22Rv1 (cell line): ENCODE measurements at regions not wholly inside any gene's neighbourhood (a gene's known extent, or its start where the extent isn't known, plus 50 kb on each side); places are given as distances from the start of the nearest gene placed in this dataset.
"Not testable (repeated sequence)": the region's sequence is repeated elsewhere in the genome, so short reads cannot be mapped to it uniquely, and the experiment has no call there.

Experiments
- H3K27ac ChIP-seq: fragments of 450-650 bp; 2 replicates; pipeline ENCODE4 v1.5.1; 2017
- ZFX ChIP-seq: fragments of 450-650 bp; IDR thresholded peaks from 2 replicates; pipeline ENCODE4 v1.6.1; 2017; ENCODE audit warnings: antibody characterized with exemption, borderline replicate concordance
- TF ChIP-seq, protein P1 (sequence below): fragments of 450-650 bp; IDR thresholded peaks from 2 replicates; pipeline ENCODE4 v1.5.1; 2017; ENCODE audit warnings: mild to moderate bottlenecking

DNA sequence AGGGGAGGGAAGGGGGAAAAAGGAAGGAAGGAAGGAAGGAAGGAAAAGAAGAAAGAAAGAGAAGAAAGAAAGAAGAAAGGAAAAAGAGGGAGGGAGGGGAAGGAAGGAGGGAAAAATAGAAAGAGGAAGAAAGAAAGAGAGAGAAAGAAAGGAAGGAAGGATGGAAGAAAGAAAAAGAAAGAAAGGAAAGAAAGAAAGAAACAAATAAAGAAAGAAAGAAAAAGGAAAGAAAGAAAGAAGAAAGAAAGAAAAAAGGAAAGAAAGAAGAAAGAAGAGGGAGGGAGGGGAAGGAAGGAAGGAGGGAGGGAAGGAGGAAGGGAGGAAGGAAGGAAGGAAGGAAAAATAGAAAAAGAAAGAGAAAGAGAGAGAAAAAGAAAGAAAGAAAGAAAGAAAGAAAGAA lies 315.8 kb upstream of the PIK3C3 start:
- TF ChIP-seq, protein P1, sequence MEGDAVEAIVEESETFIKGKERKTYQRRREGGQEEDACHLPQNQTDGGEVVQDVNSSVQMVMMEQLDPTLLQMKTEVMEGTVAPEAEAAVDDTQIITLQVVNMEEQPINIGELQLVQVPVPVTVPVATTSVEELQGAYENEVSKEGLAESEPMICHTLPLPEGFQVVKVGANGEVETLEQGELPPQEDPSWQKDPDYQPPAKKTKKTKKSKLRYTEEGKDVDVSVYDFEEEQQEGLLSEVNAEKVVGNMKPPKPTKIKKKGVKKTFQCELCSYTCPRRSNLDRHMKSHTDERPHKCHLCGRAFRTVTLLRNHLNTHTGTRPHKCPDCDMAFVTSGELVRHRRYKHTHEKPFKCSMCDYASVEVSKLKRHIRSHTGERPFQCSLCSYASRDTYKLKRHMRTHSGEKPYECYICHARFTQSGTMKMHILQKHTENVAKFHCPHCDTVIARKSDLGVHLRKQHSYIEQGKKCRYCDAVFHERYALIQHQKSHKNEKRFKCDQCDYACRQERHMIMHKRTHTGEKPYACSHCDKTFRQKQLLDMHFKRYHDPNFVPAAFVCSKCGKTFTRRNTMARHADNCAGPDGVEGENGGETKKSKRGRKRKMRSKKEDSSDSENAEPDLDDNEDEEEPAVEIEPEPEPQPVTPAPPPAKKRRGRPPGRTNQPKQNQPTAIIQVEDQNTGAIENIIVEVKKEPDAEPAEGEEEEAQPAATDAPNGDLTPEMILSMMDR = no peak
- TF ChIP-seq ZFX = no peak
- H3K27ac ChIP-seq = no peak overlapping the region

DNA sequence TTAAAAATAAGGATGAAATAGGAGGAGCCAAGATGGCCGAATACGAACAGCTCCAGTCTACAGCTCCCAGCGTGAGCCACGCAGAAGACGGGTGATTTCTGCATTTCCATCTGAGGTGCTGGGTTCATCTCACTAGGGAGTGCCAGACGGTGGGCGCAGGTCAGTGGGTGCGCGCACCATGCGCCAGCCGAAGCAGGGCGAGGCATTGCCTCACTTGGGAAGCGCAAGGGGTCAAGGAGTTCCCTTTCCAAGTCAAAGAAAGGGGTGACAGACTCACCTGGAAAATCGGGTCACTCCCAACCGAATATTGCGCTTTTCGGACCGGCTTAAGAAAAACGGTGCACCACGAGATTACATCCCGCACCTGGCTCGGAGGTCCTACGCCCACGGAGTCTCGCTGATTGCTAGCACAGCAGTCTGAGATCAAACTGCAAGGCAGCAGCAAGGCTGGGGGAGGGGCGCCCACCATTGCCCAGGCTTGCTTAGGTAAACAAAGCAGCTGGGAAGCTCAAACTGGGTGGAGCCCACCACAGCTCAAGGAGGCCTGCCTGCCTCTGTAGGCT lies 323.2 kb upstream of the PIK3C3 start:
- H3K27ac ChIP-seq = not testable (repeated sequence)

DNA sequence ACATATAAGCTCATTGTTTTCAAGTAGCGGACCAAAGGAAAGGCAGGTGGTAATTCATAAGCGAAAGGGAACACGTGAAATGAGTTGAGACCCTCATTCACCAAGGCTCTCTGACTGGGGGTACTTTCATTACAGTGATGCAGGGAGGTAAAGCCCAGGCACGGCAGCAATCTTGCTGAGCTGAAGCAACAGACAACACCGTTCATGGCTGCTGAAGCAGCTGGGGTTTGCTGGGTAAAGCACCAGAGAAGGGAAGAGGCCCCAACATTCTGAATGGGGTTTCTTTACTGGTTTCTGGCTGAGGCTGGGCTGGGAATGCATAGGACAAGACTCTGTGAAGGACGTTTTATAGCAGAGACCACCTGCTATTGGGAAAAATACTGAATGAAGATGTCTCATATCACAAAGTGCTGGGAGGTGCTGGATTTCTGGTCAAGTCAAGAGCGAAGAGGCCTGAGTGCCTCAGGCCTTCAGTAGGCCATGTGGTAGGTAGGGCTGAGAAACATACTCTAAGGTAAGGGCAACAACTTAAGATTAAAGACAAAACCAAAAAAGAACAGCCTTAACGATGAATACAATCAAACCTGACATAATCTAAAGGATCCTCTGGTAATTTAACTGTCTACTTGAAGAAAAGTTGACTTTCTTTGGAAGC lies 324.7 kb upstream of the PIK3C3 start:
- TF ChIP-seq, protein P1 = no peak
- TF ChIP-seq ZFX = no peak
- no peak overlapping the region for H3K27ac ChIP-seq

DNA sequence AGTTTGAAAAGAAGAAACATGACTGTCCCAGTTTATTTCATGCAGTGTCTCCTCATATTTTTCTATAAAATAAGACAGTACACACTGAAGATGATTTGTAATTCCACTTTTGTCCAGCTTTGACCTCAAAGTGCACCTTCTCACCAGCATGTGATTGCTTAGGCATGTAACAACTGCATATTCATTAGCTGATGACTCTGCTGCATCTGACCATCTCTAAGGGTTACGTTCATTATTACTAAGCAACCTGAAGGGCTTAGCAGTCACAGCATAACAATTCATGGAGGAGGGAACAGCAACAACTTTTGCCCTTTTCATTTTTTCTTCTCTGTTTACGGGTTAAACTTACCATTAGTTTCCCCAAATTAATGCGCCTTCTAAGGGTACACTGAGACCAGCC lies 330.6 kb upstream of the PIK3C3 start:
- H3K27ac ChIP-seq = no peak overlapping the region
- TF ChIP-seq, protein P1 = no peak

DNA sequence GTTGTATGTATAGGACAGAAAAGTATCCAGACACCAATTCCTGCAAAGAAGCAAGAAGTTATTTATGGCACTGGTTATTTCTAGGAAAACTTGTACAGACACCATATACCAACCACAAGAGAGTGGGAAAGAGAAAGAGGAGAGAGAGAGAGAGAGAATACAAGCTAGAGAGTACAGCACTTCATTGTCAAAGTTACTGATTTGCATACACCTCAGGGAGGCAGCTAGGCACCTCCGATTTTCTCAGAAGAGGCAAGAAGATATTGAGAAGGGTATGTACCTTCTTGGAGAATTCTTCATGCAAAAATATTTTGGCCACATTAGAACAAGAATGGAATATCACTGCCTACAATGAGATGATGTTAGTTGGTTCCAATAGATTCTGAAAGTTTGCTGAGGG lies 333.9 kb upstream of the PIK3C3 start:
- TF ChIP-seq, protein P1 = no peak
- no peak for TF ChIP-seq ZFX
- no peak overlapping the region for H3K27ac ChIP-seq

DNA sequence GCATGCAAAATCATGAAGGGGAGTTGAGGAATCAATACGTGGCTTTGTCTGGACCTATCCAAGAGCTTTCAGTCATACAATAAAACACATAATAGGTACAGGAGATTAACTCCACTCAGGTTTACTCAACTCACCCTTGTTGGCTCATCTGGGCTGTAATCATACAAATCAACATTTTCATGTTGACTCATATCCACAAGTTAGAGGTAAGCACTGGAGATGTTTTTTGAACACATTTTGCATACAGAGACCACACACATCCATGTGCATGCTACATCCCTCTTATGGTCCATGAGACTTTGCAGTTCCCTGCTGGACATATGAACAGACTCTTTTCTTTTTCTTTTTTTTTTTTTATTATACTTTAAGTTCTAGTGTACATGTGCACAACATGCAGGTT lies 336.9 kb upstream of the PIK3C3 start:
- no peak for TF ChIP-seq ZFX
- TF ChIP-seq, protein P1 = no peak
- H3K27ac ChIP-seq = no peak overlapping the region

DNA sequence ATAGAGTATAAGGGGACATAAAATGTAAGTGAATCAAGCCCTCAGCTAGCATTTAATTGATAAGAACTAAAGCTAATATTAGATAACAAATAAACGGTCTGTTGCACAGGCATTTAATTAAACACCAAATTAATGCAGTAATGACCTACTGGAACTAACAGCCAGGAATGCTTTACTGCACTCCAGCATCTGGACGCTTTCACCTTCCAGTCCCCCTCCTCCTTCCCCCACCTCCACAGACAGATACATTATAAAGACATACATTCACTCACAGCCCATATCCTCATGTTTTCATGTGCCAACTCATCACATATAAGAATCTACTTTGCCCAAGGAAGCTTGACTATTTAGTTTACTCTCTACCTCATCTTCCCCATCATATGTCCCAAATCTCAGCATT lies 337.4 kb upstream of the PIK3C3 start:
- no peak for TF ChIP-seq ZFX
- TF ChIP-seq, protein P1 = no peak
- no peak overlapping the region for H3K27ac ChIP-seq
